Activated T-cell treated with anti-CD3 and anti-CD28 coated beads, Interleukin-2, amount 50 U/mL, for 72 hours (primary cell): ENCODE measurements at regions not wholly inside any gene's neighbourhood (a gene's known extent, or its start where the extent isn't known, plus 50 kb on each side); places are given as distances from the start of the nearest gene placed in this dataset.
"Not testable (repeated sequence)": the region's sequence is repeated elsewhere in the genome, so short reads cannot be mapped to it uniquely, and the experiment has no call there.

Experiments used
- ATAC-seq, 2 donors: fragments of 150-1000 bp; cut with Tn5 transposase; replicated peaks in 1 of 2; 2 replicates each; pipeline ENCODE4 v1.10.0; 2021; ENCODE audit warnings: moderate library complexity in 2 of 2, mild to moderate bottlenecking in 1 of 2
- DNase-seq, 2 donors: peaks; one replicate each; pipeline ENCODE4 v3.0.0; 2021 to 2022; ENCODE audit warnings: mixed read lengths in 1 of 2
- H3K27ac Mint-ChIP-seq: one replicate; pipeline ENCODE4 v1.8.0; 2022; ENCODE audit warnings: mild to moderate bottlenecking, moderate library complexity, mixed read lengths
- H3K27me3 Mint-ChIP-seq: one replicate; pipeline ENCODE4 v1.8.0; 2022; ENCODE audit warnings: low read depth, mixed read lengths
- H3K36me3 Mint-ChIP-seq, 2 donors: one replicate each; pipeline ENCODE4 v1.8.0; 2022; ENCODE audit warnings: mixed read lengths in 2 of 2, mild to moderate bottlenecking in 1 of 2; ENCODE audit not compliant: insufficient read depth in 2 of 2
- H3K4me1 Mint-ChIP-seq: one replicate; pipeline ENCODE4 v1.8.0; 2022; ENCODE audit warnings: low read depth, mixed read lengths
- H3K4me3 Mint-ChIP-seq, 2 donors: one replicate each; pipeline ENCODE4 v1.8.0; 2022; ENCODE audit warnings: mild to moderate bottlenecking in 2 of 2, mixed read lengths in 2 of 2, moderate library complexity in 2 of 2
- H3K9me3 Mint-ChIP-seq, 2 donors: one replicate each; pipeline ENCODE4 v1.8.0; 2022; ENCODE audit warnings: mixed read lengths in 2 of 2

- Mint-ChIP-seq H3K4me1 (no peaks in the 10 kb centered on the region), H3K4me3 (no peak overlapping the region), H3K9me3 (peaks cover 12 to 13% of the 10 kb centered on the region in 2 donors), H3K27ac (no peak overlapping the region), H3K36me3 (peaks cover 1% of the 10 kb centered on the region in 2 donors), H3K27me3 (no peaks in the 10 kb centered on the region)
- no peak for ATAC-seq
- no peak for DNase-seq
Measured at GRCh38 chr13:64591971-64592370, 2638.2 kb downstream of the PCDH9 start.

- H3K36me3 Mint-ChIP-seq = no peaks in the 10 kb centered on the region
- no peak overlapping the region for H3K4me3 Mint-ChIP-seq
- ATAC-seq = no peak
- H3K4me1 Mint-ChIP-seq = no peaks in the 10 kb centered on the region
- H3K9me3 Mint-ChIP-seq = peaks cover 4 to 9% of the 10 kb centered on the region in 2 donors
- no peak for DNase-seq
- no peaks in the 10 kb centered on the region for H3K27me3 Mint-ChIP-seq
- no peak overlapping the region for H3K27ac Mint-ChIP-seq
Measured at GRCh38 chr13:64579331-64579730, 2650.8 kb downstream of the PCDH9 start.

DNA sequence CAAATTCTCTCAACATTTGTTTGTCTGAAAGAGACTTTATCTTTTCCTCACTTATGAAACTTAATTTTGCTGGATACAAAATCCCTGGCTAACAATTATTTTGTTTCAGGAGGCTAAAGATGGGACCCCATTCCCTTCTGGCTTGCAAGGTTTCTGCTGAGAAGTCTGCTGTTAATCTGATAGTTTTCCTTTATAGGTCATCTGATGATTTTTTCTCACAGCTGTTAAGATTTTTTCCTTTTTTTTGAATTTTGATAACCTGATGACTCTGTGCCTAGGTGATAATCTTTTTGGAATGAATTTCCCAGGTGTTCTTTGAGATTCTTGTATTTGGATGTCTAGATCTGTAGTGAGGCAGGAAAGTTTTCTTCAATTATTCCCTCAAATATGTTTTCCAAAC, 2661.4 kb downstream of the PCDH9 start:
- Mint-ChIP-seq H3K27ac (no peak overlapping the region), H3K36me3 (peaks cover 1 to 2% of the 10 kb centered on the region in 2 donors), H3K4me1 (no peaks in the 10 kb centered on the region), H3K4me3 (no peak overlapping the region), H3K9me3 (peaks cover 12 to 20% of the 10 kb centered on the region in 2 donors), H3K27me3 (no peaks in the 10 kb centered on the region)
- ATAC-seq (no peak), DNase-seq (no peak)

DNA sequence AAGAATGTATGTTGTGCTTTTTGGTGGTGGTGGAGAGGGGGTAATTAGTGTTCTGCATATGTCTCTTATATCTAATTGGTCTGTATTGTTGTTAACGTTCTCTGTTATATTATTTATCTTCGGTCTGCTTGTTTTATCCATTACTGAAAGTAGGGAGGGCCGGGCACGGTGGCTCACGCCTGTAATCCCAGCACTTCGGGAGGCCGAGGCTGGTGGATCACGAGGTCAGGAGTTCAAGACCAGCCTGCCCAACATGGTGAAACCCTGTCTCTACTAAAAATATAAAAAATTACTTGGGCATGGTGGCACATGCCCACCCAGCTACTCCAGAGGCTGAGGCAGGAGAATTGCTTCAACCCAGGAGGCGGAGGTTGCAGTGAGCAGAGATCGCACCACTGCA, 2672.1 kb downstream of the PCDH9 start:
- H3K36me3 Mint-ChIP-seq = not testable (repeated sequence)

GRCh38 chr13:64556376-64556775, 2673.8 kb downstream of the PCDH9 start:
- ATAC-seq (no peak), DNase-seq (no peak)
- Mint-ChIP-seq H3K4me3 (no peak overlapping the region), H3K27ac (no peak overlapping the region), H3K36me3 (peaks cover 3% of the 10 kb centered on the region in 2 donors), H3K4me1 (no peaks in the 10 kb centered on the region), H3K27me3 (no peaks in the 10 kb centered on the region), H3K9me3 (peaks cover 5% of the 10 kb centered on the region in 2 donors)

More for the DNA sequence above, 2672.1 kb downstream of the PCDH9 start:
- H3K27me3 Mint-ChIP-seq, H3K4me3 Mint-ChIP-seq, H3K27ac Mint-ChIP-seq, DNase-seq, ATAC-seq, H3K4me1 Mint-ChIP-seq, H3K9me3 Mint-ChIP-seq: not testable (repeated sequence)

DNA sequence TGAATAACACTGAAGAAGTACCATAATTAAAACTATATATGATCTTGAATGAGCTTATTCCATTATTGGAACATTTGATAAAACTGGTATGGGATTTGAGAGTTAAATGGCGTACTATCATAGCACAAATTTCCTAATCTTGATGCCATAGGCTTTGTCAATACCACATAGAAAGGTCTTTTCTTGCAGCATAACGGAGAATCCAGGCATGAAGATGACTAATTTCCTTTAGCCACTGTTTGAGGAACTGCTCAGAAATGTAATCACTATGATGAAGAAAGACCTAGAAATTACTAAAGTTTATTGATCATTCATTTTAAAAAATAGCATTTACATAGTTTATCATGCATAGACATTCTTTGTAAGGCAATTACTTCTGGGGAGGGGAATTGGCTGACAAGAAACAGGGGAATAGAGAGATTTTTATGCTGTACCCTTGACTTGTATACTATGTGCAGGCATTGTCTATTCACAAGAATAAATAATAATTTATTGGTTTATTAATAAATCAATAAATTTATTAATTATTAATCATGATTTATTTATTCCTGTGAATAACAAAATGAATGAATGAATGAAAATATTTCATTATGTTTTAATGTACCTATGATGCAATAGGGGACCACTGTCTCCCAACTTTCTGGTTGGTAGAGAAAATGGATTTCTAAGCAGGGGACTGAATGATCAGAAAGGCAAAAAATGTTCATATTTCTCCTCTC, 2676.6 kb downstream of the PCDH9 start:
- peaks cover 13 to 15% of the 10 kb centered on the region in 2 donors for H3K9me3 Mint-ChIP-seq
- no peaks in the 10 kb centered on the region for H3K27me3 Mint-ChIP-seq
- H3K36me3 Mint-ChIP-seq = peaks cover 3 to 5% of the 10 kb centered on the region in 2 donors
- ATAC-seq = no peak
- H3K4me1 Mint-ChIP-seq = no peaks in the 10 kb centered on the region
- no peak for DNase-seq
- H3K4me3 Mint-ChIP-seq = no peak overlapping the region
- H3K27ac Mint-ChIP-seq = no peak overlapping the region

DNA sequence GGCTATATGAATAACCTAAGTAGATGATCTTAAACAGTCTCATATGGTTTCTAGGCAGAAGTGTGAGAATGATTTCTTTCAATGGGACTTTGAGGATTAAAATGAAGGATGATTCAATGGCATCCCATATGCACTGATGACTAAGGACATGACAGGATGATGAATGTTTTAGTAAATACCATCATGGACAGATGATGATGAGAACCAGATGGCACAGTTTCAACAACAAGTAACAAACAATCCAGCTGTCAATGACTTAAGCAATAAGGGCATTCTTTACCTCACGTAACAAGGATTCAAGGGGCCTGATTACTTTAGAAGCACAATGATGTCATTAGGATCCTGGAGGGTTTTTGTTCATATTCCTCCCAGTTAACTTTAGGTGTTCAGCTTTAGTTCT, 2678.4 kb downstream of the PCDH9 start:
- ATAC-seq (no peak), DNase-seq (no peak)
- peaks cover 13% of the 10 kb centered on the region in 2 donors for H3K9me3 Mint-ChIP-seq
- H3K4me1 Mint-ChIP-seq = no peaks in the 10 kb centered on the region
- H3K27me3 Mint-ChIP-seq = no peaks in the 10 kb centered on the region
- no peak overlapping the region for H3K4me3 Mint-ChIP-seq
- no peak overlapping the region for H3K27ac Mint-ChIP-seq
- H3K36me3 Mint-ChIP-seq = peaks cover 3 to 5% of the 10 kb centered on the region in 2 donors

- ATAC-seq (no peak), DNase-seq (no peak)
- H3K36me3 Mint-ChIP-seq = peaks cover 0 to 2% of the 10 kb centered on the region in 2 donors
- H3K9me3 Mint-ChIP-seq = peaks cover 16 to 19% of the 10 kb centered on the region in 2 donors
- no peaks in the 10 kb centered on the region for H3K27me3 Mint-ChIP-seq
- no peak overlapping the region for H3K27ac Mint-ChIP-seq
- no peak overlapping the region for H3K4me3 Mint-ChIP-seq
- no peaks in the 10 kb centered on the region for H3K4me1 Mint-ChIP-seq
Measured at GRCh38 chr13:64546371-64546770, 2683.8 kb downstream of the PCDH9 start.

DNA sequence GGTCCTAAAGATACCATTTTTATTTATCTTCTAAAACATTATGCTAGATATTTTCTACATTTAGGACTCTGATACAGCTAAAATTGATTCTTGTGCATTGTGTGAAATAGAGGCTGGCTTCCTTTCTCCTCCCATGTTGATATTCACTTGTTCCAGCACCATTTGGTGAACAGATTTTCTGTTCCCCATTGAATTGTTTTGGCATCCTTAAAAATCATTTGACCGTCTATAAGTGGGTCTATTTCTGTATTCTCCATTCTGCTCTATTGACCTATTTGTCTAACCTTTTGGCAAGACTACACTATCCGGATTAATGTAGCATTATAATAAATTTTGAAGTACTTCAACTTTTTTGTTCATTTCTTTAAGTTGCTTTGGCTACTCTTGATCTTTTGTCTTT, 2689.2 kb downstream of the PCDH9 start:
- no peak for DNase-seq
- Mint-ChIP-seq H3K9me3 (peaks cover 5 to 12% of the 10 kb centered on the region in 2 donors), H3K27me3 (no peaks in the 10 kb centered on the region), H3K4me1 (no peaks in the 10 kb centered on the region), H3K36me3 (no peaks in the 10 kb centered on the region), H3K27ac (no peak overlapping the region), H3K4me3 (no peak overlapping the region)
- ATAC-seq = no peak

- no peaks in the 10 kb centered on the region for H3K36me3 Mint-ChIP-seq
- peaks cover 2 to 8% of the 10 kb centered on the region in 2 donors for H3K9me3 Mint-ChIP-seq
- H3K4me3 Mint-ChIP-seq = no peak overlapping the region
- H3K27ac Mint-ChIP-seq = no peak overlapping the region
- no peak for ATAC-seq
- H3K27me3 Mint-ChIP-seq = no peaks in the 10 kb centered on the region
- H3K4me1 Mint-ChIP-seq = no peaks in the 10 kb centered on the region
- no peak for DNase-seq
Measured at GRCh38 chr13:64540468-64540867, 2689.7 kb downstream of the PCDH9 start.

GRCh38 chr13:64538711-64539110, 2691.4 kb downstream of the PCDH9 start:
- Mint-ChIP-seq H3K36me3 (no peaks in the 10 kb centered on the region), H3K4me3 (no peak overlapping the region), H3K4me1 (no peaks in the 10 kb centered on the region), H3K9me3 (peaks cover 2 to 8% of the 10 kb centered on the region in 2 donors), H3K27me3 (no peaks in the 10 kb centered on the region), H3K27ac (no peak overlapping the region)
- no peak for ATAC-seq
- DNase-seq = no peak

DNA sequence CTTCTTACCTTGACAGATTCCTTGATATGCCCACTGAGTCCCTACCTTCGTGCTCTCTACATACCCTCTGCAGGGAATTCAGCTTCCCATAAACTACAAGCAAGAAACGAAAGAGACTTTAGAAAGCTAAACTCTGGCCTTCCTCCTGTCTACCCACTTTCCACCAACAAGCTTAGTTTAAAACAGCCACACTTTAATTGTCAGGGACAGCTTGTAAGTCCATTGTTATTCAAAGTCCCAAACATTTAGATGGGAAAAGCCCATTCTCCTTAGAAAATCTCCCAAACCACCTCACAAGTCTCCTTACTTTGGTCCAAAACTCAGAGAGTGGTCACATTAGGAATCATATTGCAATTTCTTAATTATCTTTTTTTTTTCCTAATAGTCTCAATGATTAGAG, 2695.8 kb downstream of the PCDH9 start:
- Mint-ChIP-seq H3K4me3 (no peak overlapping the region), H3K27me3 (no peaks in the 10 kb centered on the region), H3K9me3 (peaks cover 0 to 2% of the 10 kb centered on the region in 2 donors), H3K27ac (no peak overlapping the region), H3K4me1 (no peaks in the 10 kb centered on the region), H3K36me3 (no peaks in the 10 kb centered on the region)
- DNase-seq (no peak), ATAC-seq (no peak)

GRCh38 chr13:64531400-64531799, 2698.7 kb downstream of the PCDH9 start:
- ATAC-seq (no peak), DNase-seq (no peak)
- H3K27ac Mint-ChIP-seq = no peak overlapping the region
- no peaks in the 10 kb centered on the region for H3K4me1 Mint-ChIP-seq
- no peak overlapping the region for H3K4me3 Mint-ChIP-seq
- H3K9me3 Mint-ChIP-seq = no peaks in the 10 kb centered on the region
- H3K36me3 Mint-ChIP-seq = no peaks in the 10 kb centered on the region
- no peaks in the 10 kb centered on the region for H3K27me3 Mint-ChIP-seq

DNA sequence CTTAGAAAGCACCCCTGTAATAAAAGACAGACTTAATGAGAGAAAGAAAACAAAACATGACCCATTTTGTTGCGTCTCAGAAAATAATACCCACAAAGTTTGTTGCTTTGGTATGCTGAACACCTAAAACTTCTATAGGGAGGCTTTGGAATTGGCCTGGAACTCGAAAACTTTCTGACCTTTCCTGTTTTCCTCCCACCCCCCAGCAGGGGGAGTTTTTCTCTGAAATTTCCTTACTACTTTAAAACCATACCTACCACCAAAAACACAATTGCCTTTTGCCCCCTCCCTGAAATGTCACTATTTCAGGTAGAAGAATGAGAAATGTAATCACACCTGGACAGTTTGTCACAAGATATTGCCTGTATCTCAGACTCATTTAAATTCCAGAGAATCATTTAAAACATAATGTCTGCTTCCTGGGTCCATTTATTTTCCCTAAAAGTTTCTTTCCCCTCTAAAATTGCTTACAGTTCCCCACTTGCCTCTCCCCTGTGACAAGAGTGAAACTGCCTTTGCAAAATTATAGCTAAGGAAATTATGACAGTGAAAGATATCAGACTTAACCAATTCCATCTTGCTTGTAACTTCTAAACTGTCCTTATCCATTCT, 2700.2 kb downstream of the PCDH9 start:
- DNase-seq (no peak), ATAC-seq (no peak)
- Mint-ChIP-seq H3K27ac (no peak overlapping the region), H3K27me3 (no peaks in the 10 kb centered on the region), H3K9me3 (peaks cover 0 to 2% of the 10 kb centered on the region in 2 donors), H3K4me1 (no peaks in the 10 kb centered on the region), H3K4me3 (no peak overlapping the region), H3K36me3 (no peaks in the 10 kb centered on the region)
